ENCODE measurements at regions not wholly inside any gene's neighbourhood (a gene's known extent, or its start where the extent isn't known, plus 50 kb on each side); places are given as distances from the start of the nearest gene placed in this dataset.

- TF ChIP-seq CTCF (IDR thresholded peaks at IDR 0.05) = no peak
- no peaks in the 10 kb centered on the region for H3K4me1 Mint-ChIP-seq (ENCODE audit: low read depth)
- peaks cover 2% of the 10 kb centered on the region for H3K27me3 Mint-ChIP-seq (ENCODE audit: insufficient read depth)
- no peak overlapping the region for H3K27ac Mint-ChIP-seq
- peaks cover 5% of the 10 kb centered on the region; the same call in 1 of the 2 replicates for H3K36me3 Mint-ChIP-seq (ENCODE audit: low read depth)
- no peak for DNase-seq
- peaks cover 65% of the 10 kb centered on the region for H3K9me3 Mint-ChIP-seq
- H3K4me3 Mint-ChIP-seq = no peak overlapping the region
Observed at GRCh38 chr2:406231-406630, 118.3 kb upstream of the ALKAL2 start.

GRCh38 chr2:404581-404980 lies 116.7 kb upstream of the ALKAL2 start:
- Mint-ChIP-seq H3K4me3 (no peak overlapping the region), H3K9me3 (peaks cover 56% of the 10 kb centered on the region), H3K4me1 (ENCODE audit: low read depth) (no peaks in the 10 kb centered on the region), H3K27ac (no peak overlapping the region), H3K36me3 (ENCODE audit: low read depth) (no peaks in the 10 kb centered on the region; the same call in 1 of the 2 replicates), H3K27me3 (ENCODE audit: insufficient read depth) (peaks cover 2% of the 10 kb centered on the region)
- no peak for TF ChIP-seq CTCF (IDR thresholded peaks at IDR 0.05)
- DNase-seq = no peak

- H3K9me3 Mint-ChIP-seq = peaks cover 47% of the 10 kb centered on the region
- no peak for TF ChIP-seq CTCF (IDR thresholded peaks at IDR 0.05)
- H3K27me3 Mint-ChIP-seq (ENCODE audit: insufficient read depth) = no peaks in the 10 kb centered on the region; the same call in 1 of the 2 replicates
- no peak overlapping the region for H3K27ac Mint-ChIP-seq
- DNase-seq = no peak
- no peak overlapping the region for H3K4me3 Mint-ChIP-seq
- H3K4me1 Mint-ChIP-seq (ENCODE audit: low read depth) = no peaks in the 10 kb centered on the region
- H3K36me3 Mint-ChIP-seq (ENCODE audit: low read depth) = no peaks in the 10 kb centered on the region
Observed at GRCh38 chr2:403682-404081, 115.8 kb upstream of the ALKAL2 start.

- Mint-ChIP-seq H3K27me3 (ENCODE audit: insufficient read depth) (no peaks in the 10 kb centered on the region; the same call in 1 of the 2 replicates), H3K27ac (no peak overlapping the region), H3K4me3 (no peak overlapping the region), H3K9me3 (peaks cover 46% of the 10 kb centered on the region), H3K36me3 (ENCODE audit: low read depth) (no peaks in the 10 kb centered on the region), H3K4me1 (ENCODE audit: low read depth) (no peaks in the 10 kb centered on the region)
- TF ChIP-seq CTCF (IDR thresholded peaks at IDR 0.05) = no peak
- DNase-seq = no peak
Observed at GRCh38 chr2:402721-403120, 114.8 kb upstream of the ALKAL2 start.

- no peaks in the 10 kb centered on the region for H3K4me1 Mint-ChIP-seq (ENCODE audit: low read depth)
- H3K9me3 Mint-ChIP-seq = peaks cover 49% of the 10 kb centered on the region
- DNase-seq = no peak
- H3K4me3 Mint-ChIP-seq = no peak overlapping the region
- H3K27ac Mint-ChIP-seq = no peak overlapping the region
- H3K36me3 Mint-ChIP-seq (ENCODE audit: low read depth) = no peaks in the 10 kb centered on the region
- H3K27me3 Mint-ChIP-seq (ENCODE audit: insufficient read depth) = no peaks in the 10 kb centered on the region; the same call in 1 of the 2 replicates
- TF ChIP-seq CTCF (IDR thresholded peaks at IDR 0.05) = no peak
Observed at GRCh38 chr2:402206-402605, 114.3 kb upstream of the ALKAL2 start.

All from HFFc6 (cell line).